NB4 (cell line): ENCODE measurements at regions not wholly inside any gene's neighbourhood (a gene's known extent, or its start where the extent isn't known, plus 50 kb on each side); places are given as distances from the start of the nearest gene placed in this dataset.

ENCODE experiments used
- CTCF ChIP-seq: IDR thresholded peaks from one replicate; pipeline ENCODE4 v1.5.1; 2012; ENCODE audit warnings: low read depth, low read length
- MAX ChIP-seq: IDR thresholded peaks from 2 replicates; pipeline ENCODE4 v1.6.1; 2011; ENCODE audit warnings: low read depth, low read length
- POLR2A ChIP-seq: IDR thresholded peaks from 2 replicates; pipeline ENCODE4 v1.6.1; 2011; ENCODE audit warnings: mild to moderate bottlenecking; ENCODE audit not compliant: insufficient read length; ENCODE audit errors: extremely low read depth

DNA sequence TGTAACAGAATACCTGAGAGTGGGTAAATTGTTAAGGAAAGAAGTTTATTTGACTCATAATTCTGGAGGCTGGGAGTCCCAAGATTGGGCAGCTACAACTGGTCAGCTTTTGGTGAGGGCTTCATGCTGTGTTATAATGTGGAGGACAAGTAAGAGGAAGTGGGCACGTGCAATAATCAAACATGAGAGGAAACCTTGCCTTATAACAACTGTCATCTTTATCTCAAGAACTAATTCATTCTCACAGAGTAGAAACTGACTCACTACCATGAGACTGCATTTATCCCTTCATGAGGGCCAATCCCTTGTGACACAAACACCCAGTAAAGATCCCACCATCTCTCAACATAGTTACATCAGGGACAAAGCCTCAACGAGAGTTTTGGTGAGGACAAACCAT lies 318.1 kb upstream of the NT5C1B start:
- TF ChIP-seq CTCF = no peak
- no peak for TF ChIP-seq MAX
- no peak for TF ChIP-seq POLR2A
